ENCODE measurements at regions not wholly inside any gene's neighbourhood (a gene's known extent, or its start where the extent isn't known, plus 50 kb on each side); places are given as distances from the start of the nearest gene placed in this dataset.
"Not testable (repeated sequence)": the region's sequence is repeated elsewhere in the genome, so short reads cannot be mapped to it uniquely, and the experiment has no call there.

DNA sequence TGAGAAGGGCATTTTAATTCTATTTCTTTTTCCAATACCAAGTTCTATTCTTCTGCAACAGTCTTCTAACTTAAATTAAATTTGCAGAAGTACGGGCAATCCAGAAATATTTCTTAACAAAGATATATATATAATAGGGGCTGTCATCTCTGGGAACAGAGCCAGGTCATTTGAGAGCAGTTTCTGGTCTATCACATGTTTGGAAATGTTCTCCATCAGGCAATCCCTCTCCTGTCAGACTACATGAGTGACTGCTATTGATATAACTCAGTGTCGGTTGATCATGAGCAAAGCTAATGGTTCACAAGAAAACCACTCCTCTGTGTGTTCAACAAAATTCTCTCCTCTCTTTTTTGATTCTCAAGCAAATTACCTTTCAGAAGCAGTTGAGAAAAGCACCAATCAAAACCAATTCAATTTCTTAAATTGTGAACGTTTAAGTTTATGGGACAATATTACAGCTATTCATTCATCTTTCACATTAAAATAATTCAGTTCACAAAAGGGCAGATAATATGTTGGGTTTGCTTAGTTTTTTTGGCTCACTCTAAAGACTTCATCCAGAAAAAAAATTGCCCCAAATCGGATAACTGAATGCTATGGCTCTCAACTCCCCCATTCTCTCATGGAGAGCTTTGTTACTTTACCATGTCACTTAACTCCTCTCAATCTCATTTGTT is 152.9 kb upstream of the TGFBR2 start:
- Histone ChIP-seq H3K9me3 (no peaks in the 10 kb centered on the region), H3K27me3 (no peaks in the 10 kb centered on the region), H3K4me1 (ENCODE audit: insufficient read depth) (no peaks in the 10 kb centered on the region), H3K27ac (no peak overlapping the region), H3K36me3 (no peaks in the 10 kb centered on the region), H3K4me3 (no peak overlapping the region)
- WGBS, 3 donors = 65 to 73% (median 66%) methylated on average over 4 of the region's 4 CpGs
- no peak for DNase-seq
- intact Hi-C loops (cut with DNase I) = loop anchor here in 1 of 4 donors (10.0 kb wide), 1 partner anchor 151 kb away; the partner anchor contains the start of gene TGFBR2
- TF ChIP-seq POLR2A (IDR thresholded peaks at IDR 0.05) (no peak), CTCF (IDR thresholded peaks at IDR 0.05) (no peak), EP300 (IDR thresholded peaks at IDR 0.05) (no peak)

GRCh38 chr3:30454636-30455035 is 151.8 kb upstream of the TGFBR2 start:
- Histone ChIP-seq H3K4me1 (ENCODE audit: insufficient read depth) (no peaks in the 10 kb centered on the region), H3K36me3 (no peaks in the 10 kb centered on the region), H3K9me3 (no peaks in the 10 kb centered on the region), H3K27ac (no peak overlapping the region), H3K27me3 (no peaks in the 10 kb centered on the region), H3K4me3 (no peak overlapping the region)
- no peak for DNase-seq
- TF ChIP-seq CTCF (IDR thresholded peaks at IDR 0.05) (no peak), EP300 (IDR thresholded peaks at IDR 0.05) (no peak), POLR2A (IDR thresholded peaks at IDR 0.05) (no peak)
- 79 to 91% (median 89%) methylated on average over 1 of the region's 1 CpG for WGBS, 3 donors
- intact Hi-C loops (cut with DNase I) = loop anchor here in 1 of 4 donors (10.0 kb wide), 1 partner anchor 150 kb away; the partner anchor contains the start of gene TGFBR2

GRCh38 chr3:30455112-30455511 is 151.3 kb upstream of the TGFBR2 start:
- H3K27ac ChIP-seq; H3K36me3 ChIP-seq; H3K4me3 ChIP-seq; DNase-seq; H3K4me1 ChIP-seq (ENCODE audit: insufficient read depth); H3K9me3 ChIP-seq; H3K27me3 ChIP-seq: not testable (repeated sequence)
- intact Hi-C loops (cut with DNase I) = loop anchor here in 1 of 4 donors (10.0 kb wide), 1 partner anchor 150 kb away; the partner anchor contains the start of gene TGFBR2
- WGBS, 3 donors = 78 to 86% (median 84%) methylated on average over 4 of the region's 4 CpGs

- Histone ChIP-seq H3K36me3 (no peaks in the 10 kb centered on the region), H3K9me3 (no peaks in the 10 kb centered on the region), H3K4me1 (ENCODE audit: insufficient read depth) (no peaks in the 10 kb centered on the region), H3K27ac (no peak overlapping the region), H3K27me3 (no peaks in the 10 kb centered on the region), H3K4me3 (no peak overlapping the region)
- intact Hi-C loops (cut with DNase I) = loop anchor here in 1 of 4 donors (10.0 kb wide), 1 partner anchor 149 kb away; the partner anchor contains the start of gene TGFBR2
- peak in 3 of 5 donors; percentile 21 to 76 (median 32) for DNase-seq
- WGBS, 3 donors = 24 to 55% (median 30%) methylated on average over 3 of the region's 3 CpGs
- TF ChIP-seq EP300 (IDR thresholded peaks at IDR 0.05) = peak; percentile 54
- TF ChIP-seq POLR2A (IDR thresholded peaks at IDR 0.05) = no peak
These were observed 150.6 kb upstream of the TGFBR2 start for GRCh38 chr3:30455840-30456239.

DNA sequence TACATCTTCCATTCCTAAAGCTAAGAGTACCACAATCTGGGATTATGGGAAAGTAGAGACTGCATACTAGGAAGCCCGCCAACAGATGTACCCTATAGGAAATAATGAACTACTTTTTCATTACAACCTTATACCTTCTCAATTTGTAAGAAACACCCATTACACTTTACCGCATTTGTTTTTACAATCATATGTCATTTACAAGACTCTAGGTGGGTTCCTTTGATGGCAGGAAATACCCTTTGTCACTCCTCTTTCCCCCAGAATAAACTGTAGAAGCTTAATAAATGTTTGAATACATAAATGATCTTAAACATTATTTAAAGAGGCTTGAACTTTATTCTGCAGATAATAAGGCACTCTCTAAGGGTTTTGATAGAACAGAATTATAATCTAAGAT is 150.1 kb upstream of the TGFBR2 start:
- TF ChIP-seq POLR2A (IDR thresholded peaks at IDR 0.05) = no peak
- no peak for TF ChIP-seq CTCF (IDR thresholded peaks at IDR 0.05)
- no peak for TF ChIP-seq EP300 (IDR thresholded peaks at IDR 0.05)
- Histone ChIP-seq H3K4me1 (ENCODE audit: insufficient read depth) (no peaks in the 10 kb centered on the region), H3K27me3 (no peaks in the 10 kb centered on the region), H3K27ac (no peak overlapping the region), H3K36me3 (no peaks in the 10 kb centered on the region), H3K4me3 (no peak overlapping the region), H3K9me3 (no peaks in the 10 kb centered on the region)
- intact Hi-C loops (cut with DNase I) = loop anchor here in 1 of 4 donors (10.0 kb wide), 1 partner anchor 149 kb away; the partner anchor contains the start of gene TGFBR2
- WGBS, 3 donors = 94 to 96% (median 94%) methylated on average over 2 of the region's 2 CpGs
- no peak for DNase-seq
